ENCODE measurements at regions not wholly inside any gene's neighbourhood (a gene's known extent, or its start where the extent isn't known, plus 50 kb on each side); places are given as distances from the start of the nearest gene placed in this dataset.

GRCh38 chr9:97801180-97801579 lies 51.8 kb upstream of the FOXE1 start:
- Histone ChIP-seq H3K36me3 (no peaks in the 10 kb centered on the region), H3K27me3 (peaks cover 0 to 5% of the 10 kb centered on the region in 2 donors), H3K4me1 (peaks cover 0 to 8% of the 10 kb centered on the region in 2 donors), H3K9me3 (no peaks in the 10 kb centered on the region), H3K27ac (no peak overlapping the region), H3K4me3 (no peak overlapping the region)
- no peak for DNase-seq (ENCODE audit: low spot score)
- no peak for TF ChIP-seq CTCF (IDR thresholded peaks at IDR 0.05)

DNA sequence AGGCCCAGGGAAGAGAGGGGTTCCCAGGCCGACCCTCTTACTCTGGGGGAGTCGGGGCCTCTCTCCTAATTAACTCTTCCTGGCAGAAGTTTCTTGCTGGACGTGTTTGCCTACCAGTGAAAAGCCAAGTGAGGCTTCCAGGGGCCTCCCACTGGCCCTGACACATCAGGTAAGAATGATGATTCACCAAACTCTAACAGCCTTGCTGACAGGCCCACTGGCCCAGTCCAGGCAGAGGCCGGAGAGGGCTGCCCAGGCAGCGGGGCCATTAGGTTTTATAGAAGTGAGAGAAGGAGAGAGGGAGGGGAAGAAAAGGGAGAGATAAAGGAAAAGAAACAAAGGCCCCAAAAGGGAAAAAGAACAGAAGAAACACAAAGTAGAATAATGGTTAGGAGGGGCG lies 50.8 kb upstream of the FOXE1 start:
- no peaks in the 10 kb centered on the region for H3K9me3 ChIP-seq

DNA sequence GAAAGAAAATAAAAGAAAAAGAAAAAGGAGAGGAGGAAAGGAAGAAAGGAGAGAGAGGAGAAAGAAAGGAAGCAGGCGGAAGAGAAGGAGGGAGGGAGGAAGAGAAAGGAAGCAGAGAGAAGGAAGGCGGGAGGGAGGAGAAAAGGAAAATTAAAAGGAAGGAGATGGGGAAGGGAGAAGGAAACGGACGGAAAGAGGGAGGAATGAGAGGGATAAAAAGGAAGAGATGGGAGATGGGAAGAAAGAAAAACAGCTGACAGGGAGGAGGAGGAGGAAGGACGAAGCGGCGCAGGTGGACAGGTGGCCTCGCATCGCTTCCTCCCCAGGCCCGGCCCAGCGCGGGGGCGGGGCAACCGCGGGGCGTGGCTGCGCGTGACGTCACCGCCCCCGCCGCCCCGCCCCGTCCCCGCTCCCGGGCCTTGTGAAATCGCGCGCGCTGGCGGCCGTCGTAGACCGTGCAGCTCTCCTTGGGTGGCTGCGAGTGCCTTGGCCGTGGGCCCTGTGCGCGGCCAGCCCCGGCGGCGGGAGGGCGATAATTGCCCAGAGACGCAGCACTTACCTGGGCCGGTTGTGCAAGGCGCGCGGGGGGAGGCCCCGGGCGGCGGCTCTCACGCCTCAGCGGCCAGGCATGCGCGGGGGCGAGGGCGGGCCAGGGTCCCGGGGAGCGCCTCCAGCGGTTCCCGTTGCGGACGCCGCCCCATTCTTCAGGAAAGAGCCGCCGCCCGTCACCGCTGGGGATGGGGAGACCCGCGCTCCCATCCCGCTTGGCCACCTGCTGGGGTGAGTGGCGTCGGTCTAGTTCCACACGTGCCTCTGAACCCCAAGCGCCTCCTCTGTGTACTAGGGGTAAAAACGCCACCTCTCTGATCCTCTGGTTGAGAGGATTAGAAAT lies 49.6 kb upstream of the FOXE1 start:
- peaks cover 0 to 5% of the 10 kb centered on the region in 2 donors for H3K27me3 ChIP-seq
- no peak overlapping the region for H3K27ac ChIP-seq
- no peaks in the 10 kb centered on the region for H3K9me3 ChIP-seq
- H3K4me1 ChIP-seq: peaks cover 0 to 8% of the 10 kb centered on the region in 2 donors
- DNase-seq (ENCODE audit: low spot score): peak; percentile 71
- no peaks in the 10 kb centered on the region for H3K36me3 ChIP-seq
- H3K4me3 ChIP-seq: peak overlapping the region; percentile 33 to 41
- TF ChIP-seq CTCF (IDR thresholded peaks at IDR 0.05): no peak

More for the DNA sequence above, 50.8 kb upstream of the FOXE1 start:
- H3K4me1 ChIP-seq: peaks cover 0 to 8% of the 10 kb centered on the region in 2 donors
- H3K36me3 ChIP-seq: no peaks in the 10 kb centered on the region
- TF ChIP-seq CTCF (IDR thresholded peaks at IDR 0.05): no peak
- DNase-seq (ENCODE audit: low spot score): no peak
- peaks cover 0 to 5% of the 10 kb centered on the region in 2 donors for H3K27me3 ChIP-seq
- H3K4me3 ChIP-seq: no peak overlapping the region
- H3K27ac ChIP-seq: no peak overlapping the region

Measured in right atrium auricular region (tissue), 2 donors.